OCI-LY1 (cell line): ENCODE measurements at regions not wholly inside any gene's neighbourhood (a gene's known extent, or its start where the extent isn't known, plus 50 kb on each side); places are given as distances from the start of the nearest gene placed in this dataset.

ENCODE experiments used
- CTCF ChIP-seq: fragments of 200-600 bp; sonication (generic), shearing (Covaris generic); IDR thresholded peaks from 2 replicates; pipeline ENCODE4 v1.5.1; 2017; ENCODE audit warnings: mild to moderate bottlenecking, antibody characterized with exemption, low read length, moderate library complexity, mixed read lengths
- EZH2 ChIP-seq: fragments of 200-600 bp; sonication (generic), shearing (Covaris generic); IDR thresholded peaks from 2 replicates; pipeline ENCODE4 v1.8.0; 2017; ENCODE audit warnings: borderline replicate concordance, mixed run types, mild to moderate bottlenecking, antibody characterized with exemption, low read length, moderate library complexity, mixed read lengths

- no peak for TF ChIP-seq CTCF
- TF ChIP-seq EZH2, result no peak
These were observed 202.1 kb downstream of the SEC23A start for GRCh38 chr14:38900887-38901286.
